Osteoblast (primary cell): ENCODE measurements at regions not wholly inside any gene's neighbourhood (a gene's known extent, or its start where the extent isn't known, plus 50 kb on each side); places are given as distances from the start of the nearest gene placed in this dataset.

Experiments used
- DNase-seq: peaks from one replicate; pipeline ENCODE4 v3.0.0; 2011; ENCODE audit warnings: low spot score, mixed read lengths; ENCODE audit not compliant: insufficient read length; ENCODE audit errors: missing footprints
- H2AFZ ChIP-seq: 2 replicates; pipeline ENCODE4 v1.6.0; 2011; ENCODE audit warnings: mild to moderate bottlenecking, low read length
- H3K27ac ChIP-seq: 2 replicates; pipeline ENCODE4 v1.5.1; 2011; ENCODE audit warnings: mild to moderate bottlenecking, low read depth, low read length, moderate library complexity
- H3K27me3 ChIP-seq: 2 replicates; pipeline ENCODE4 v1.6.0; 2012; ENCODE audit warnings: mild to moderate bottlenecking, control low read depth, inconsistent platforms, low read length, moderate library complexity; ENCODE audit not compliant: insufficient read depth
- H3K36me3 ChIP-seq: 2 replicates; pipeline ENCODE4 v1.5.1; 2011; ENCODE audit warnings: mild to moderate bottlenecking, low read length, control low read depth, moderate library complexity; ENCODE audit not compliant: insufficient read depth
- H3K4me1 ChIP-seq: 2 replicates; pipeline ENCODE4 v1.5.1; 2011; ENCODE audit warnings: mild to moderate bottlenecking, low read length, control low read depth, moderate library complexity; ENCODE audit not compliant: insufficient read depth
- H3K4me2 ChIP-seq: 2 replicates; pipeline ENCODE4 v1.6.0; 2011; ENCODE audit warnings: mild to moderate bottlenecking, low read length; ENCODE audit not compliant: insufficient read depth
- H3K4me3 ChIP-seq: fragments of 200-600 bp; sonication (generic); 3 replicates; pipeline ENCODE4 v1.5.1; 2012; ENCODE audit warnings: mild to moderate bottlenecking, low read length, inconsistent platforms; ENCODE audit not compliant: insufficient read depth
- H3K79me2 ChIP-seq: 2 replicates; pipeline ENCODE4 v1.6.0; 2012; ENCODE audit warnings: mild to moderate bottlenecking, low read length, control low read depth, inconsistent platforms; ENCODE audit not compliant: insufficient read depth
- H3K9me3 ChIP-seq: 2 replicates; pipeline ENCODE4 v1.5.1; 2011; ENCODE audit warnings: low read depth, low read length, control low read depth
- H4K20me1 ChIP-seq: 2 replicates; pipeline ENCODE4 v1.6.0; 2012; ENCODE audit warnings: mild to moderate bottlenecking, low read length, control low read depth; ENCODE audit not compliant: insufficient read depth
- CTCF ChIP-seq: IDR thresholded peaks from 2 replicates; pipeline ENCODE4 v1.5.1; 2011; ENCODE audit warnings: mild to moderate bottlenecking, low read depth, low read length, moderate library complexity; ENCODE audit errors: extremely low read depth

DNA sequence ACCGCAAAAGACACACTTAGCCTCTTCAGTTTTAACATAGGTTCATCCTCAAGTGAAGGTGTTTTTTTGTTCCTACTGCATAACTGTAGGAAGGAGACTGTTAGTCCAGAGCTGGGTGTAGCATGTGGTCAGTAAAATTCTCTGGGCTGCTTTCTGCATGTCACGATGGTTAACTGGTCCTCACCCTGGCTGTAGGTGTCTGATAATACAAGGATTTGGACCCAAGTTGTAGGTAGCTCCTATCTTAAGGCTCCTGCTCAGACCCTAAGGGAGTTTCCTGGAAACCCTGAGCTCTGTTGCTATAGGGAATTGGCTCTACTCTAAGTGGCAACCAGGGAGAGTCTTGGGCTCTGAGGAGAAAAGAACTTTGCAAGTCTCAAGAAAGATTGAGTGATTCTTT lies 112.9 kb downstream of the SAMD9 start:
- no peaks in the 10 kb centered on the region for H3K9me3 ChIP-seq
- H3K36me3 ChIP-seq = no peaks in the 10 kb centered on the region
- H2AFZ ChIP-seq = no peak overlapping the region
- no peaks in the 10 kb centered on the region for H4K20me1 ChIP-seq
- no peak overlapping the region for H3K4me2 ChIP-seq
- H3K79me2 ChIP-seq = no peaks in the 10 kb centered on the region
- no peak overlapping the region for H3K27ac ChIP-seq
- H3K4me1 ChIP-seq = no peaks in the 10 kb centered on the region
- no peak for TF ChIP-seq CTCF
- H3K4me3 ChIP-seq = no peak overlapping the region
- no peak for DNase-seq
- no peaks in the 10 kb centered on the region for H3K27me3 ChIP-seq

DNA sequence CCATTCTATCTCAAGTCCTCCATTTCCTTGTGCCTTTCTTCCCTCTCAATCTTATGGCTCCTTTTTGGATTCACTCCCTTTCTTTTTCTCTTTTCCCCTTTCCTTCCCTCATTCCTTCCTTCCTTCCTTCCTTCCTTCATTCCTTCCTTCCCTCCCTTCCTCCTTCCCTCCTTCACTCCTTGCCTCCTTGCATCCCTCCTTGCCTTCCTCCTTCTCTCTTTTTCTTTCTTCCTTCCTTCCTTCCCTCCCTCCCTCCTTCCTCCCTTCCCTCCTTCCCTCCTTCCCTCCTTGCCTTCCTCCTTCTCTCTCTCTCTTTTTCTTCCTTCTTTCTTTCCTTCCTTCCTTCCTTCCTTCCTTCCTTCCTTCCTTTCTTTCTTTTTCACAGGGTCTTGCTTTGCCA lies 120.1 kb downstream of the SAMD9 start:
- Histone ChIP-seq H3K9me3 (no peaks in the 10 kb centered on the region), H2AFZ (no peak overlapping the region), H4K20me1 (no peaks in the 10 kb centered on the region), H3K4me3 (no peak overlapping the region), H3K4me1 (no peaks in the 10 kb centered on the region), H3K36me3 (no peaks in the 10 kb centered on the region), H3K4me2 (no peak overlapping the region), H3K27me3 (no peaks in the 10 kb centered on the region), H3K27ac (no peak overlapping the region), H3K79me2 (no peaks in the 10 kb centered on the region)
- TF ChIP-seq CTCF = no peak
- DNase-seq = no peak

DNA sequence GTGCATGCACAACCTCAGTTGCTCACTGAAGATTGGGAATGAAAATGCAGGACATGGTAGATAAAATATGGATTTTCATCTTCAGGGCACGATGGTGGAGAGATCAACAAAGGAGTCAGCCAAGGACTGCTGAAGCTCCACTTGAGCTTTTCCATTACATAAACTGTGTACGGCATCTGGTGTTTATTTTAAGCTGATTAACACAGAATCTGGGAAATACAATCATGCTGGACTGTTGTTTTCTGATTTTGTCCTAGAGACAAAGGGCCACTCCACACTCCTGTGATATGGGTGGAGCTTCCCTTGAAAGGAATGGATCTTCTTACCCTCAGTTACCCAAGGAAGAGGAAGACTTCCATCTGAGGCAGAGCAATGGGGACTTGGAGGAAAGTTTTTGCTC lies 120.6 kb downstream of the SAMD9 start:
- DNase-seq = peak; percentile 5

GRCh38 chr7:92994901-92995300 lies 122.9 kb downstream of the SAMD9 start:
- Histone ChIP-seq H3K27ac (no peak overlapping the region), H3K79me2 (no peaks in the 10 kb centered on the region), H3K4me3 (no peak overlapping the region), H2AFZ (no peak overlapping the region), H3K4me1 (no peaks in the 10 kb centered on the region), H4K20me1 (no peaks in the 10 kb centered on the region), H3K36me3 (no peaks in the 10 kb centered on the region), H3K4me2 (no peak overlapping the region), H3K27me3 (no peaks in the 10 kb centered on the region), H3K9me3 (no peaks in the 10 kb centered on the region)
- TF ChIP-seq CTCF = no peak
- no peak for DNase-seq

More for the DNA sequence above, 120.6 kb downstream of the SAMD9 start:
- Histone ChIP-seq H3K36me3 (no peaks in the 10 kb centered on the region), H3K27ac (no peak overlapping the region), H3K4me3 (no peak overlapping the region), H3K4me2 (no peak overlapping the region), H2AFZ (peak overlapping the region; percentile 11), H4K20me1 (no peaks in the 10 kb centered on the region), H3K27me3 (no peaks in the 10 kb centered on the region), H3K9me3 (no peaks in the 10 kb centered on the region), H3K4me1 (no peaks in the 10 kb centered on the region), H3K79me2 (no peaks in the 10 kb centered on the region)
- no peak for TF ChIP-seq CTCF
